22Rv1 (cell line): ENCODE measurements at regions not wholly inside any gene's neighbourhood (a gene's known extent, or its start where the extent isn't known, plus 50 kb on each side); places are given as distances from the start of the nearest gene placed in this dataset.

Source experiments
- CTCF ChIP-seq: fragments of 450-650 bp; IDR thresholded peaks from 2 replicates; pipeline ENCODE4 v1.5.1; 2017; ENCODE audit warnings: mild to moderate bottlenecking
- ZFX ChIP-seq: fragments of 450-650 bp; IDR thresholded peaks from 2 replicates; pipeline ENCODE4 v1.6.1; 2017; ENCODE audit warnings: antibody characterized with exemption, borderline replicate concordance

GRCh38 chr4:20087522-20087911, 164.2 kb upstream of the SLIT2 start:
- TF ChIP-seq CTCF (no peak), ZFX (no peak)
